Esophagus squamous epithelium (tissue), 4 donors: ENCODE measurements at regions not wholly inside any gene's neighbourhood (a gene's known extent, or its start where the extent isn't known, plus 50 kb on each side); places are given as distances from the start of the nearest gene placed in this dataset.

ENCODE experiments used
- CTCF ChIP-seq, 6 experiments: fragments of 450-650 bp in 4 of 6; fragments of 200-600 bp in 2 of 6; sonication (generic) in 2 of 6; IDR thresholded peaks; one replicate each; pipeline ENCODE4 v1.5.1; 2016 to 2019; ENCODE audit warnings: antibody characterized with exemption in 6 of 6, mild to moderate bottlenecking in 4 of 6, moderate library complexity in 4 of 6
- POLR2A ChIP-seq, 4 donors: fragments of 450-650 bp; IDR thresholded peaks; one replicate each; pipeline ENCODE4 v1.6.1; 2017; ENCODE audit warnings: antibody characterized with exemption in 4 of 4, mild to moderate bottlenecking in 4 of 4, moderate library complexity in 3 of 4

- TF ChIP-seq CTCF (IDR thresholded peaks at IDR 0.05) = no peak
- no peak for TF ChIP-seq POLR2A (IDR thresholded peaks at IDR 0.05)
These were observed 66.4 kb upstream of the ATXN1 start for GRCh38 chr6:16827627-16828026.
